ENCODE measurements at regions not wholly inside any gene's neighbourhood (a gene's known extent, or its start where the extent isn't known, plus 50 kb on each side); places are given as distances from the start of the nearest gene placed in this dataset.

DNA sequence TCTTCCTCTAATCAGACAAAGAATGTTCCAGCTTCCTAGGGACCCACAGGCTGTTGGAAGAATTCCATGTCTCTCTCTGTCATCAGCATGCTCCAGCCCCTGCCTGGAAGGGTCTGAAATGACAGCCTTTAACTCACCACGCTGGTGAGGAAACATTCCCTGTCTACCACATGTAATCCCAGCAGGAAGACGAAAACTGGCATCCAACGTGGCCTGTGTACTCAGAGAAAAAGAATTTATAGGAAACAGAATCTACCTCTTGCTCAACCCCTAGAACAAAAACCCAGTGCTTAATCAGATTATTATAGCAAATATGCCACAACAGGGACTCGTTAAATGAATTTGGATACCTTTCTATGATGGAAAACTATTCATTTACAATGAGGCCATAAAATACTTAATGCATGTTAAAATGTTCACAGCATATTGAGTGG lies 147.3 kb upstream of the FOXF1 start:
- no peak overlapping the region for H3K27ac ChIP-seq
- intact Hi-C loops (cut with DNase I): no loop called here

GRCh38 chr16:86363836-86364618 lies 146.3 kb upstream of the FOXF1 start:
- Histone ChIP-seq H3K36me3 (no peaks in the 10 kb centered on the region), H3K27me3 (no peaks in the 10 kb centered on the region), H3K27ac (peak overlapping the region; percentile 36), H3K9me3 (no peaks in the 10 kb centered on the region), H3K9ac (ENCODE audit: low read depth in 2 of 2, low read length in 2 of 2) (no peak overlapping the region), H3K4me1 (no peaks in the 10 kb centered on the region), H3K4me3 (no peak overlapping the region)
- TF ChIP-seq, protein P1, sequence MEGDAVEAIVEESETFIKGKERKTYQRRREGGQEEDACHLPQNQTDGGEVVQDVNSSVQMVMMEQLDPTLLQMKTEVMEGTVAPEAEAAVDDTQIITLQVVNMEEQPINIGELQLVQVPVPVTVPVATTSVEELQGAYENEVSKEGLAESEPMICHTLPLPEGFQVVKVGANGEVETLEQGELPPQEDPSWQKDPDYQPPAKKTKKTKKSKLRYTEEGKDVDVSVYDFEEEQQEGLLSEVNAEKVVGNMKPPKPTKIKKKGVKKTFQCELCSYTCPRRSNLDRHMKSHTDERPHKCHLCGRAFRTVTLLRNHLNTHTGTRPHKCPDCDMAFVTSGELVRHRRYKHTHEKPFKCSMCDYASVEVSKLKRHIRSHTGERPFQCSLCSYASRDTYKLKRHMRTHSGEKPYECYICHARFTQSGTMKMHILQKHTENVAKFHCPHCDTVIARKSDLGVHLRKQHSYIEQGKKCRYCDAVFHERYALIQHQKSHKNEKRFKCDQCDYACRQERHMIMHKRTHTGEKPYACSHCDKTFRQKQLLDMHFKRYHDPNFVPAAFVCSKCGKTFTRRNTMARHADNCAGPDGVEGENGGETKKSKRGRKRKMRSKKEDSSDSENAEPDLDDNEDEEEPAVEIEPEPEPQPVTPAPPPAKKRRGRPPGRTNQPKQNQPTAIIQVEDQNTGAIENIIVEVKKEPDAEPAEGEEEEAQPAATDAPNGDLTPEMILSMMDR (IDR thresholded peaks at IDR 0.05): no peak
- no peak for DNase-seq
- intact Hi-C loops (cut with DNase I): no loop called here

More for the DNA sequence above, 147.3 kb upstream of the FOXF1 start:
- TF ChIP-seq, protein P1 (IDR thresholded peaks at IDR 0.05): no peak
- H3K4me3 ChIP-seq: no peak overlapping the region
- no peaks in the 10 kb centered on the region for H3K9me3 ChIP-seq
- H3K27me3 ChIP-seq: no peaks in the 10 kb centered on the region
- no peaks in the 10 kb centered on the region for H3K36me3 ChIP-seq
- no peak for DNase-seq
- no peaks in the 10 kb centered on the region for H3K4me1 ChIP-seq
- no peak overlapping the region for H3K9ac ChIP-seq (ENCODE audit: low read depth in 2 of 2, low read length in 2 of 2)

- Histone ChIP-seq H3K4me1 (no peaks in the 10 kb centered on the region), H3K9me3 (no peaks in the 10 kb centered on the region), H3K9ac (ENCODE audit: low read depth in 2 of 2, low read length in 2 of 2) (no peak overlapping the region), H3K36me3 (no peaks in the 10 kb centered on the region), H3K4me3 (no peak overlapping the region), H3K27ac (peak overlapping the region; percentile 36), H3K27me3 (no peaks in the 10 kb centered on the region)
- intact Hi-C loops (cut with DNase I): no loop called here
- TF ChIP-seq, protein P1 (IDR thresholded peaks at IDR 0.05): no peak
- no peak for DNase-seq
These were observed 145.5 kb upstream of the FOXF1 start for GRCh38 chr16:86364653-86365380.

GRCh38 chr16:86365513-86366273 lies 144.6 kb upstream of the FOXF1 start:
- H3K27ac ChIP-seq: peak overlapping the region; percentile 39
- DNase-seq: no peak
- H3K36me3 ChIP-seq: no peaks in the 10 kb centered on the region
- H3K9ac ChIP-seq (ENCODE audit: low read depth in 2 of 2, low read length in 2 of 2): no peak overlapping the region
- H3K9me3 ChIP-seq: no peaks in the 10 kb centered on the region
- H3K4me3 ChIP-seq: no peak overlapping the region
- intact Hi-C loops (cut with DNase I): no loop called here
- H3K4me1 ChIP-seq: no peaks in the 10 kb centered on the region
- TF ChIP-seq, protein P1 (IDR thresholded peaks at IDR 0.05): no peak
- no peaks in the 10 kb centered on the region for H3K27me3 ChIP-seq

GRCh38 chr16:86366481-86366880 lies 143.8 kb upstream of the FOXF1 start:
- Histone ChIP-seq H3K4me3 (no peak overlapping the region), H3K36me3 (no peaks in the 10 kb centered on the region), H3K9ac (ENCODE audit: low read depth in 2 of 2, low read length in 2 of 2) (no peak overlapping the region), H3K4me1 (no peaks in the 10 kb centered on the region), H3K27me3 (no peaks in the 10 kb centered on the region), H3K9me3 (no peaks in the 10 kb centered on the region), H3K27ac (peak overlapping the region; percentile 39)
- no peak for DNase-seq
- TF ChIP-seq, protein P1 (IDR thresholded peaks at IDR 0.05): no peak
- intact Hi-C loops (cut with DNase I): no loop called here

Measured in colonic mucosa (tissue), 4 donors.